ENCODE measurements at regions not wholly inside any gene's neighbourhood (a gene's known extent, or its start where the extent isn't known, plus 50 kb on each side); places are given as distances from the start of the nearest gene placed in this dataset.

GRCh38 chr13:97112446-97113152 lies 109.5 kb upstream of the MBNL2 start:
- no peak for DNase-seq

GRCh38 chr13:97113231-97114001 lies 108.7 kb upstream of the MBNL2 start:
- DNase-seq, result no peak

GRCh38 chr13:97114651-97115050 lies 107.5 kb upstream of the MBNL2 start:
- no peak for DNase-seq

- DNase-seq, result no peak
Observed at GRCh38 chr13:97116754-97117153, 105.4 kb upstream of the MBNL2 start.

GRCh38 chr13:97117388-97117910 lies 104.7 kb upstream of the MBNL2 start:
- DNase-seq, result no peak

GRCh38 chr13:97119943-97120342 lies 102.2 kb upstream of the MBNL2 start:
- no peak for DNase-seq

GRCh38 chr13:97120346-97120745 lies 101.8 kb upstream of the MBNL2 start:
- DNase-seq, result no peak

GRCh38 chr13:97120976-97121375 lies 101.2 kb upstream of the MBNL2 start:
- no peak for DNase-seq

GRCh38 chr13:97121894-97122293 lies 100.2 kb upstream of the MBNL2 start:
- DNase-seq, result no peak

GRCh38 chr13:97122381-97122996 lies 99.6 kb upstream of the MBNL2 start:
- no peak for DNase-seq

GRCh38 chr13:97124206-97124605 lies 97.9 kb upstream of the MBNL2 start:
- no peak for DNase-seq

GRCh38 chr13:97124915-97125809 lies 97.0 kb upstream of the MBNL2 start:
- DNase-seq, result no peak

GRCh38 chr13:97125810-97126738 lies 96.1 kb upstream of the MBNL2 start:
- no peak for DNase-seq

- DNase-seq, result no peak
Observed at GRCh38 chr13:97127842-97128241, 94.3 kb upstream of the MBNL2 start.

GRCh38 chr13:97130190-97130589 lies 91.9 kb upstream of the MBNL2 start:
- no peak for DNase-seq

GRCh38 chr13:97131447-97131846 lies 90.7 kb upstream of the MBNL2 start:
- no peak for DNase-seq

- DNase-seq, result no peak
Observed at GRCh38 chr13:97133554-97133953, 88.6 kb upstream of the MBNL2 start.

- no peak for DNase-seq
Observed at GRCh38 chr13:97133955-97134354, 88.2 kb upstream of the MBNL2 start.

GRCh38 chr13:97134364-97135095 lies 87.6 kb upstream of the MBNL2 start:
- DNase-seq, result no peak

- no peak for DNase-seq
Observed at GRCh38 chr13:97135883-97136282, 86.2 kb upstream of the MBNL2 start.

- DNase-seq, result no peak
Observed at GRCh38 chr13:97136418-97136817, 85.7 kb upstream of the MBNL2 start.

Measured in CD4-positive, alpha-beta T cell treated with Interleukin-17A for 1 hour (primary cell).